OCI-LY7 (cell line): ENCODE measurements at regions not wholly inside any gene's neighbourhood (a gene's known extent, or its start where the extent isn't known, plus 50 kb on each side); places are given as distances from the start of the nearest gene placed in this dataset.

Experiments used
- CTCF ChIP-seq: fragments of 200-600 bp; sonication (generic); conservative IDR thresholded peaks from 2 replicates; pipeline ENCODE4 v1.5.1; 2014; ENCODE audit warnings: mild to moderate bottlenecking, antibody characterized with exemption, low read length, moderate library complexity, mixed read lengths
- EZH2phosphoT487 ChIP-seq: fragments of 200-600 bp; sonication (generic); IDR thresholded peaks from 2 replicates; pipeline ENCODE4 v1.6.1; 2018; ENCODE audit warnings: low read depth, borderline replicate concordance, mild to moderate bottlenecking, mixed run types, antibody characterized with exemption, low read length, moderate library complexity, mixed read lengths

- TF ChIP-seq CTCF (no peak), EZH2phosphoT487 (no peak)
These were observed 644.1 kb downstream of the UTRN start for GRCh38 chr6:144929262-144929661.
